Type B pancreatic cell (in vitro differentiated cells): ENCODE measurements at regions not wholly inside any gene's neighbourhood (a gene's known extent, or its start where the extent isn't known, plus 50 kb on each side); places are given as distances from the start of the nearest gene placed in this dataset.

Experiments used
- DNase-seq: peaks from one replicate; pipeline ENCODE4 v3.0.0; 2021; ENCODE audit warnings: mixed read lengths; ENCODE audit not compliant: unreplicated experiment; ENCODE audit errors: extremely low spot score
- H3K27ac Mint-ChIP-seq: 2 replicates; pipeline ENCODE4 v1.8.0; 2021; ENCODE audit warnings: mild to moderate bottlenecking, mixed read lengths
- H3K27me3 Mint-ChIP-seq: 2 replicates; pipeline ENCODE4 v1.8.0; 2021; ENCODE audit warnings: mixed read lengths
- H3K36me3 Mint-ChIP-seq: 2 replicates; pipeline ENCODE4 v1.8.0; 2021; ENCODE audit warnings: mixed read lengths
- H3K4me1 Mint-ChIP-seq: one replicate; pipeline ENCODE4 v1.8.0; 2021; ENCODE audit warnings: mixed read lengths; ENCODE audit not compliant: unreplicated experiment
- H3K4me3 Mint-ChIP-seq: 2 replicates; pipeline ENCODE4 v1.8.0; 2021; ENCODE audit warnings: mild to moderate bottlenecking, mixed read lengths
- H3K9me3 Mint-ChIP-seq: 2 replicates; pipeline ENCODE4 v1.8.0; 2021; ENCODE audit warnings: mixed read lengths
- CTCF ChIP-seq: fragments of 200-600 bp; sonication (generic); conservative IDR thresholded peaks from 2 replicates; pipeline ENCODE4 v1.5.0; 2021; ENCODE audit warnings: antibody characterized with exemption, mild to moderate bottlenecking

DNA sequence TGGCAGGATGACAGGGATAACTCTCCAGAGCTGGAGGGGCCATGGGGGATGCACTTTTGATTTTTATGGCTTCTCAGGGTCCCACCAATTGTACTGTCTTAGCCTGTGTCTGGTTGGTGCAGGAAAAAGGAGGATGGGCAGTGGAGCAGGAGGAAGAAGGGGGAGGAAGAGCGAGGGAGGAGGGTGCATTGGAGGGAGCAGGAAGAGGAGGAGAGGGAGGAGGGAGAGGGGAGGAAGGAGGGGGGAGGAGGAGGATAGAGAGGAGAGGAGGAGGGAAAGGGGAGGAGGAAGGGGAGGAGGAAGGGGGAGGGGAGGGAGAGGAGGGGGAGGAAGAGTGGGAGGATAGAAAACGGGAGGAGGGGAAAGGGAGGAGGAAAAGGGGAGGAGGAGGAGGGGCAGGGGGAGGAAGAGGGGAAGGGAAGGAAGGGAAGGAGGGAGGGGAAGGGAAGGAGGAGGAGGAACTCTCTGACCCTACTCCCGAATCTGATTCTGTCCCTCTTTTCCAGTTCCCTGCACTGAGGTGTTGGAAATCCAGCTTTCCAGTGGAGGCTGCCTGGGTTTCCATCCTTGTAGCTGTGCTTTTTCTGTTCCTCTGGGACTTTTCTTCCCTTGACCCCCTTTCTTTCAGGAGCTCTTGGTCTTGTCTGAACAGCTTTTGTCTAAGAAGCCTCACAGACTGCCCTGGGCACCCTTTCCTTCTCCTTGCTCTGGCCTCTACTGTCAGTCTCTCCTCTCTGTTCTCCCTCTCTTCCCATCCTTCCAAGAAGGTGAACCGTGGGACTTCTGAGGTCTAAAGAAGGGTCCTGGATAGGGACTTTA lies 149.4 kb downstream of the DHX35 start:
- H3K4me3 Mint-ChIP-seq: peak overlapping the region; percentile 53

GRCh38 chr20:39110819-39111136 lies 148.6 kb downstream of the DHX35 start:
- peaks cover 41% of the 10 kb centered on the region for H3K27me3 Mint-ChIP-seq
- H3K9me3 Mint-ChIP-seq: no peaks in the 10 kb centered on the region
- TF ChIP-seq CTCF: no peak
- DNase-seq: no peak
- H3K4me1 Mint-ChIP-seq: peaks cover 14% of the 10 kb centered on the region
- H3K4me3 Mint-ChIP-seq: no peak overlapping the region
- H3K27ac Mint-ChIP-seq: no peak overlapping the region
- H3K36me3 Mint-ChIP-seq: no peaks in the 10 kb centered on the region

More for the DNA sequence above, 149.4 kb downstream of the DHX35 start:
- TF ChIP-seq CTCF: no peak
- Mint-ChIP-seq H3K9me3 (peaks cover 2% of the 10 kb centered on the region), H3K27ac (peak overlapping the region; percentile 64), H3K4me1 (peaks cover 14% of the 10 kb centered on the region), H3K27me3 (peaks cover 39% of the 10 kb centered on the region), H3K36me3 (no peaks in the 10 kb centered on the region)
- no peak for DNase-seq

- no peak overlapping the region for H3K27ac Mint-ChIP-seq
Observed at GRCh38 chr20:39109933-39110818, 148.0 kb downstream of the DHX35 start.

DNA sequence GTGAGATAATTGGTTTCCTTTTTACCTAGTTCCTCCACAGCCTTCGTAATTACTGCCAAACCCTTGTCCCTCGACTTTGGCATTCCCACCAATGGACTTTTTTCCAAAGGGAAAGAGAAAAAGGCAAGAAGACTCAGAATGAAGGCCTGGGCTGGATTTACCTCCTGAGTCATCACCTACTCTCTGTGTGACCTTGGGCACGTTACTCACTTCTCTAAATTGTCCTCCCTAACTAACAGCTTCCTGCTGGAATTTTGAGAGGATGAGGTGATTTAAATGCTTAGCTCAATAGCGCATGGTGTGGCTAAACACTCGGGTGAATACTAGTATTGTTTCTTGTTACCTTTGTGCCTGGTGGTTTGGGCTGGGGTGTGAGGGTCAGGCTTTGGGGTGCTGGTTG lies 146.6 kb downstream of the DHX35 start:
- H3K36me3 Mint-ChIP-seq: no peaks in the 10 kb centered on the region
- H3K27ac Mint-ChIP-seq: no peak overlapping the region
- H3K4me1 Mint-ChIP-seq: peaks cover 14% of the 10 kb centered on the region
- H3K27me3 Mint-ChIP-seq: peaks cover 51% of the 10 kb centered on the region
- no peak for DNase-seq
- no peaks in the 10 kb centered on the region for H3K9me3 Mint-ChIP-seq
- no peak overlapping the region for H3K4me3 Mint-ChIP-seq
- no peak for TF ChIP-seq CTCF

More at GRCh38 chr20:39109933-39110818, 148.0 kb downstream of the DHX35 start:
- no peak for TF ChIP-seq CTCF
- H3K36me3 Mint-ChIP-seq: no peaks in the 10 kb centered on the region
- H3K4me3 Mint-ChIP-seq: no peak overlapping the region
- DNase-seq: no peak
- peaks cover 42% of the 10 kb centered on the region for H3K27me3 Mint-ChIP-seq
- H3K9me3 Mint-ChIP-seq: no peaks in the 10 kb centered on the region
- H3K4me1 Mint-ChIP-seq: peaks cover 14% of the 10 kb centered on the region

- peaks cover 14% of the 10 kb centered on the region for H3K4me1 Mint-ChIP-seq
- peaks cover 52% of the 10 kb centered on the region for H3K27me3 Mint-ChIP-seq
- H3K4me3 Mint-ChIP-seq: no peak overlapping the region
- no peak for DNase-seq
- no peak overlapping the region for H3K27ac Mint-ChIP-seq
- TF ChIP-seq CTCF: no peak
- H3K9me3 Mint-ChIP-seq: peaks cover 5% of the 10 kb centered on the region
- H3K36me3 Mint-ChIP-seq: no peaks in the 10 kb centered on the region
Observed at GRCh38 chr20:39107741-39108140, 145.6 kb downstream of the DHX35 start.
